Neural progenitor cell (in vitro differentiated cells): ENCODE measurements at regions not wholly inside any gene's neighbourhood (a gene's known extent, or its start where the extent isn't known, plus 50 kb on each side); places are given as distances from the start of the nearest gene placed in this dataset.

Experiments
- DNase-seq: peaks from one replicate; pipeline ENCODE4 v3.0.0-alpha.2; 2016; ENCODE audit warnings: low spot score
- H2AFZ ChIP-seq: fragments of 200-600 bp; sonication (generic); replicated peaks from 2 replicates; pipeline ENCODE4 v1.6.1; 2016; ENCODE audit warnings: antibody characterized with exemption
- H3F3A ChIP-seq: fragments of 200-600 bp; sonication (generic); 2 replicates; pipeline ENCODE4 v1.6.1; 2016; ENCODE audit warnings: antibody characterized with exemption, low read depth
- H3K27ac ChIP-seq: fragments of 200-600 bp; sonication (generic); 2 replicates; pipeline ENCODE4 v1.5.1; 2016; ENCODE audit warnings: mild to moderate bottlenecking
- H3K27me3 ChIP-seq: fragments of 200-600 bp; sonication (generic); 2 replicates; pipeline ENCODE4 v1.6.1; 2016; ENCODE audit warnings: mild to moderate bottlenecking, moderate library complexity
- H3K36me3 ChIP-seq: fragments of 200-600 bp; sonication (generic); 2 replicates; pipeline ENCODE4 v1.5.1; 2016
- H3K4me1 ChIP-seq: fragments of 200-600 bp; sonication (generic); 2 replicates; pipeline ENCODE4 v1.6.1; 2016; ENCODE audit warnings: mixed run types
- H3K4me2 ChIP-seq: fragments of 200-600 bp; sonication (generic); 2 replicates; pipeline ENCODE4 v1.6.1; 2016
- H3K4me3 ChIP-seq: fragments of 200-600 bp; sonication (generic); 2 replicates; pipeline ENCODE4 v1.5.1; 2016
- H3K79me2 ChIP-seq: fragments of 200-600 bp; sonication (generic); 2 replicates; pipeline ENCODE4 v1.6.1; 2016; ENCODE audit warnings: low read depth
- H3K9ac ChIP-seq: fragments of 200-600 bp; sonication (generic); 2 replicates; pipeline ENCODE4 v1.6.1; 2016
- H3K9me3 ChIP-seq: fragments of 200-600 bp; sonication (generic); 2 replicates; pipeline ENCODE4 v1.5.1; 2016; ENCODE audit warnings: low read depth
- H4K20me1 ChIP-seq: fragments of 200-600 bp; sonication (generic); 2 replicates; pipeline ENCODE4 v1.6.1; 2016; ENCODE audit warnings: low read depth
- H3K27ac Mint-ChIP-seq: 3 replicates; pipeline ENCODE4 v1.8.0; 2021; ENCODE audit warnings: mixed read lengths
- H3K27me3 Mint-ChIP-seq: 2 replicates; pipeline ENCODE4 v1.8.0; 2022; ENCODE audit warnings: low read depth, mild to moderate bottlenecking, inconsistent platforms, moderate library complexity, mixed read lengths; ENCODE audit not compliant: insufficient read depth
- H3K36me3 Mint-ChIP-seq: 3 replicates; pipeline ENCODE4 v1.8.0; 2021; ENCODE audit warnings: mixed read lengths
- H3K4me1 Mint-ChIP-seq: 3 replicates; pipeline ENCODE4 v1.8.0; 2021; ENCODE audit warnings: mixed read lengths
- H3K4me3 Mint-ChIP-seq: 3 replicates; pipeline ENCODE4 v1.8.0; 2021; ENCODE audit warnings: mild to moderate bottlenecking, moderate library complexity, mixed read lengths
- H3K9me3 Mint-ChIP-seq: 3 replicates; pipeline ENCODE4 v1.8.0; 2020; ENCODE audit warnings: mixed read lengths
- EZH2 ChIP-seq: fragments of 200-600 bp; sonication (generic); IDR thresholded peaks from 2 replicates; pipeline ENCODE4 v1.6.1; 2017; ENCODE audit warnings: antibody characterized with exemption, mild to moderate bottlenecking, moderate library complexity
- EZH2phosphoT487 ChIP-seq: fragments of 200-600 bp; sonication (generic); IDR thresholded peaks from 2 replicates; pipeline ENCODE4 v1.6.1; 2017; ENCODE audit warnings: antibody characterized with exemption
- TF ChIP-seq, protein P1 (sequence below): fragments of 200-600 bp; sonication (generic); IDR thresholded peaks from 2 replicates; pipeline ENCODE4 v1.5.1; 2017; ENCODE audit warnings: antibody characterized with exemption, mild to moderate bottlenecking

DNA sequence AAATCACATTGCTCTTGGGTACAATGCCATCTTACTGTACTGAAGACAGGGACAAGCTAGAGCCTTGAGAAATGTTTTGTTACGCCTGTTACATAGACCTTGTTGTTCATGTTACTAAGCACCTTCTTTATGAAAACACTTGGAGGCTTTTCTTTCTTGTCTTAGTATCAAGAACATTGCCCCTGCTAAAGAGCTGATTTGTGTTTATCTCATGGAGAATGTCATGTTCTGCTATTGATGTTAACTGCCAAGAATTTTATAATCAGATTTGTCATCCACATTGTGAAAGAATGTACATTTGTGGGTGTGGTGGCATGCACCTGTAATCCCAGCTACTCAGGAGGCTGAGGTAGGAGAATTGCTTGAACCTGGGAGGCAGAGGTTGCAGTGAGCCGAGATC lies 431.3 kb upstream of the MDFIC2 start:
- Histone ChIP-seq H3K9ac (no peak overlapping the region), H3K4me1 (peaks cover 4% of the 10 kb centered on the region), H3K9me3 (no peaks in the 10 kb centered on the region), H4K20me1 (no peaks in the 10 kb centered on the region), H3F3A (no peaks in the 10 kb centered on the region), H3K27ac (no peak overlapping the region), H3K4me3 (no peak overlapping the region), H3K4me2 (no peak overlapping the region), H3K36me3 (no peaks in the 10 kb centered on the region), H3K27me3 (no peaks in the 10 kb centered on the region), H3K79me2 (no peaks in the 10 kb centered on the region), H2AFZ (no peak overlapping the region)
- no peak overlapping the region for H3K4me3 Mint-ChIP-seq
- H3K27me3 Mint-ChIP-seq, result no peaks in the 10 kb centered on the region
- H3K36me3 Mint-ChIP-seq, result no peaks in the 10 kb centered on the region
- H3K9me3 Mint-ChIP-seq, result no peaks in the 10 kb centered on the region
- H3K27ac Mint-ChIP-seq, result no peak overlapping the region
- no peak for DNase-seq
- no peak for TF ChIP-seq EZH2
- H3K4me1 Mint-ChIP-seq, result peaks cover 12% of the 10 kb centered on the region

GRCh38 chr3:70742081-70742480 lies 429.6 kb upstream of the MDFIC2 start:
- Mint-ChIP-seq H3K27me3 (no peaks in the 10 kb centered on the region), H3K9me3 (no peaks in the 10 kb centered on the region), H3K4me1 (no peaks in the 10 kb centered on the region), H3K27ac (no peak overlapping the region), H3K36me3 (no peaks in the 10 kb centered on the region), H3K4me3 (no peak overlapping the region)
- H3K4me1 ChIP-seq, result no peaks in the 10 kb centered on the region
- no peaks in the 10 kb centered on the region for H3K36me3 ChIP-seq
- H3K27ac ChIP-seq, result no peak overlapping the region
- H3K4me3 ChIP-seq, result no peak overlapping the region
- no peak overlapping the region for H3K9ac ChIP-seq
- no peaks in the 10 kb centered on the region for H3K9me3 ChIP-seq
- TF ChIP-seq EZH2, result no peak
- no peak for TF ChIP-seq EZH2phosphoT487
- TF ChIP-seq, protein P1, sequence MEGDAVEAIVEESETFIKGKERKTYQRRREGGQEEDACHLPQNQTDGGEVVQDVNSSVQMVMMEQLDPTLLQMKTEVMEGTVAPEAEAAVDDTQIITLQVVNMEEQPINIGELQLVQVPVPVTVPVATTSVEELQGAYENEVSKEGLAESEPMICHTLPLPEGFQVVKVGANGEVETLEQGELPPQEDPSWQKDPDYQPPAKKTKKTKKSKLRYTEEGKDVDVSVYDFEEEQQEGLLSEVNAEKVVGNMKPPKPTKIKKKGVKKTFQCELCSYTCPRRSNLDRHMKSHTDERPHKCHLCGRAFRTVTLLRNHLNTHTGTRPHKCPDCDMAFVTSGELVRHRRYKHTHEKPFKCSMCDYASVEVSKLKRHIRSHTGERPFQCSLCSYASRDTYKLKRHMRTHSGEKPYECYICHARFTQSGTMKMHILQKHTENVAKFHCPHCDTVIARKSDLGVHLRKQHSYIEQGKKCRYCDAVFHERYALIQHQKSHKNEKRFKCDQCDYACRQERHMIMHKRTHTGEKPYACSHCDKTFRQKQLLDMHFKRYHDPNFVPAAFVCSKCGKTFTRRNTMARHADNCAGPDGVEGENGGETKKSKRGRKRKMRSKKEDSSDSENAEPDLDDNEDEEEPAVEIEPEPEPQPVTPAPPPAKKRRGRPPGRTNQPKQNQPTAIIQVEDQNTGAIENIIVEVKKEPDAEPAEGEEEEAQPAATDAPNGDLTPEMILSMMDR, result no peak
- DNase-seq, result no peak
- no peaks in the 10 kb centered on the region for H4K20me1 ChIP-seq
- H3K27me3 ChIP-seq, result no peaks in the 10 kb centered on the region
- H3K79me2 ChIP-seq, result no peaks in the 10 kb centered on the region
- no peak overlapping the region for H2AFZ ChIP-seq
- no peak overlapping the region for H3K4me2 ChIP-seq
- H3F3A ChIP-seq, result no peaks in the 10 kb centered on the region

- Mint-ChIP-seq H3K36me3 (no peaks in the 10 kb centered on the region), H3K4me3 (no peak overlapping the region), H3K27me3 (no peaks in the 10 kb centered on the region), H3K9me3 (no peaks in the 10 kb centered on the region), H3K27ac (no peak overlapping the region), H3K4me1 (no peaks in the 10 kb centered on the region)
- Histone ChIP-seq H2AFZ (no peak overlapping the region), H3K27me3 (no peaks in the 10 kb centered on the region), H3K4me2 (no peak overlapping the region), H3K9me3 (no peaks in the 10 kb centered on the region), H3K27ac (no peak overlapping the region), H3K9ac (no peak overlapping the region), H3K4me1 (no peaks in the 10 kb centered on the region), H3F3A (no peaks in the 10 kb centered on the region), H3K4me3 (no peak overlapping the region), H4K20me1 (no peaks in the 10 kb centered on the region), H3K79me2 (no peaks in the 10 kb centered on the region), H3K36me3 (no peaks in the 10 kb centered on the region)
- TF ChIP-seq, protein P1, result no peak
- no peak for TF ChIP-seq EZH2
- TF ChIP-seq EZH2phosphoT487, result no peak
- DNase-seq, result no peak
Observed at GRCh38 chr3:70740872-70741271, 428.4 kb upstream of the MDFIC2 start.

DNA sequence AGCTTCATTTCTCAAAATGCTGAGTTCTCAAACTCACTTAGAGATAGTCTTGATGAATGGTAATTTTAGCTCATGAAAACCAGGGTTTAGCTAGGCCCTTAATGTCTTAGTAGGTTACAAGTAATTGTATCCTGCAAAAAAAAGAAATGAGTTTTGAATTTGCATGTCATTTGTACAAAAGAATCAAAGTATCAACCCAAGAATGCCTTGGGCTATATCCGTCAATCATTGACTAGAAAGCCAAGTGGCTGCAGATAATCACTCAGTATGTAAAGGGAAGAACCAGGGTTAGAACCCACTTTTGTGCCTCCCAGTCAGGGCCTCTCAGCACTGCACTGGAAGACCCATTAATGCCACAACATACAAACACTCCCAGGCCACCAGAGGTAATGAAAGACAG lies 427.6 kb upstream of the MDFIC2 start:
- Histone ChIP-seq H2AFZ (peak overlapping the region; percentile 67), H3K9ac (no peak overlapping the region), H3K9me3 (no peaks in the 10 kb centered on the region), H4K20me1 (no peaks in the 10 kb centered on the region), H3K4me2 (no peak overlapping the region), H3K36me3 (no peaks in the 10 kb centered on the region), H3K79me2 (no peaks in the 10 kb centered on the region), H3F3A (no peaks in the 10 kb centered on the region), H3K27ac (no peak overlapping the region), H3K27me3 (no peaks in the 10 kb centered on the region), H3K4me1 (no peaks in the 10 kb centered on the region), H3K4me3 (no peak overlapping the region)
- no peaks in the 10 kb centered on the region for H3K36me3 Mint-ChIP-seq
- no peak for DNase-seq
- no peak overlapping the region for H3K27ac Mint-ChIP-seq
- H3K9me3 Mint-ChIP-seq, result no peaks in the 10 kb centered on the region
- TF ChIP-seq, protein P1, result no peak
- no peak for TF ChIP-seq EZH2
- no peak for TF ChIP-seq EZH2phosphoT487
- H3K27me3 Mint-ChIP-seq, result no peaks in the 10 kb centered on the region
- no peaks in the 10 kb centered on the region for H3K4me1 Mint-ChIP-seq
- no peak overlapping the region for H3K4me3 Mint-ChIP-seq
